Calu3 (cell line): ENCODE measurements at regions not wholly inside any gene's neighbourhood (a gene's known extent, or its start where the extent isn't known, plus 50 kb on each side); places are given as distances from the start of the nearest gene placed in this dataset.

Source experiments
- BruUV-seq: library from RNA; stranded (reverse); fragments of 400-500 nt; replicated peaks from 2 replicates; lab custom pipeline; 2021; lab: Mats Ljungman, UMichigan
- CTCF ChIA-PET: fragments of 300-600 bp; sonication (Branson Sonifier 250); formaldehyde crosslinking; loops from one replicate; lab custom pipeline; 2022; ENCODE audit warnings: antibody characterized with exemption; lab: Charles Lee
- DNase-seq: peaks from one replicate; pipeline ENCODE4 v3.0.0; 2022
- H3K27ac Mint-ChIP-seq: one replicate; pipeline ENCODE4 v1.8.0; 2022; ENCODE audit warnings: mixed read lengths; ENCODE audit not compliant: unreplicated experiment
- H3K27me3 Mint-ChIP-seq: one replicate; pipeline ENCODE4 v1.8.0; 2022; ENCODE audit warnings: mixed read lengths; ENCODE audit not compliant: unreplicated experiment
- H3K36me3 Mint-ChIP-seq: one replicate; pipeline ENCODE4 v1.8.0; 2022; ENCODE audit warnings: mild to moderate bottlenecking, moderate library complexity, mixed read lengths; ENCODE audit not compliant: insufficient read depth, unreplicated experiment
- H3K4me1 Mint-ChIP-seq: one replicate; pipeline ENCODE4 v1.8.0; 2022; ENCODE audit warnings: mild to moderate bottlenecking, low read depth, mixed read lengths; ENCODE audit not compliant: unreplicated experiment
- H3K4me3 Mint-ChIP-seq: one replicate; pipeline ENCODE4 v1.8.0; 2022; ENCODE audit warnings: mild to moderate bottlenecking, low read depth, moderate library complexity, mixed read lengths; ENCODE audit not compliant: unreplicated experiment
- H3K9me3 Mint-ChIP-seq: one replicate; pipeline ENCODE4 v1.8.0; 2022; ENCODE audit warnings: low read depth, mixed read lengths; ENCODE audit not compliant: unreplicated experiment
- intact Hi-C: fragments of 100-400 bp; cut with micrococcal nuclease; formaldehyde crosslinking; loops from one replicate; pipeline ENCODE4 v1.10.0; 2022; ENCODE audit not compliant: unreplicated experiment
- TF ChIP-seq, protein P1 (sequence below): fragments of 200-600 bp; IDR thresholded peaks from one replicate; pipeline ENCODE4 v1.8.0; 2022; ENCODE audit warnings: antibody characterized with exemption; ENCODE audit not compliant: unreplicated experiment

DNA sequence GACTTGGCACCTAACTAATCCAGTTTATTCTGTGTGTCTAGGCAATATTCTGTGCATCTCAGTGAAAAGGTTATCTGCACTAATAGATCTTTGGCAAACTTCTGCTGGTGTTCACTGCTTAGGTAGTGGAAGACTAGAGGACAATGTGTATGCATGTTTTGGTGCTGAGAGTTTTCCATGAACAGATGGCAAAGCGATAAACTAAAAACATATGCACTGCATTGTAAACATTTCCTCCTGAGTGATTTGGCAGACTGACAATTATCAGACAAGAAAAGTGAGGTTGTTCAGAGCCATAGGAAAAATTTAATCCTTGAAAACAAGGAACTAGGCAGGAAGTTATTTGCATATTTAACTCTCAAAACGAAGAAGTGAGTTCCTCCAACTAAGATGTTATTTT, 400.4 kb downstream of the ATP23 start:
- intact Hi-C loops: no loop called here
- H3K4me3 Mint-ChIP-seq: no peak overlapping the region
- no peak for DNase-seq
- H3K27ac Mint-ChIP-seq: no peak overlapping the region
- CTCF ChIA-PET: no interaction called here
- peaks cover 4% of the 10 kb centered on the region for H3K36me3 Mint-ChIP-seq
- H3K27me3 Mint-ChIP-seq: no peaks in the 10 kb centered on the region
- no TSS peak for BruUV-seq
- TF ChIP-seq, protein P1, sequence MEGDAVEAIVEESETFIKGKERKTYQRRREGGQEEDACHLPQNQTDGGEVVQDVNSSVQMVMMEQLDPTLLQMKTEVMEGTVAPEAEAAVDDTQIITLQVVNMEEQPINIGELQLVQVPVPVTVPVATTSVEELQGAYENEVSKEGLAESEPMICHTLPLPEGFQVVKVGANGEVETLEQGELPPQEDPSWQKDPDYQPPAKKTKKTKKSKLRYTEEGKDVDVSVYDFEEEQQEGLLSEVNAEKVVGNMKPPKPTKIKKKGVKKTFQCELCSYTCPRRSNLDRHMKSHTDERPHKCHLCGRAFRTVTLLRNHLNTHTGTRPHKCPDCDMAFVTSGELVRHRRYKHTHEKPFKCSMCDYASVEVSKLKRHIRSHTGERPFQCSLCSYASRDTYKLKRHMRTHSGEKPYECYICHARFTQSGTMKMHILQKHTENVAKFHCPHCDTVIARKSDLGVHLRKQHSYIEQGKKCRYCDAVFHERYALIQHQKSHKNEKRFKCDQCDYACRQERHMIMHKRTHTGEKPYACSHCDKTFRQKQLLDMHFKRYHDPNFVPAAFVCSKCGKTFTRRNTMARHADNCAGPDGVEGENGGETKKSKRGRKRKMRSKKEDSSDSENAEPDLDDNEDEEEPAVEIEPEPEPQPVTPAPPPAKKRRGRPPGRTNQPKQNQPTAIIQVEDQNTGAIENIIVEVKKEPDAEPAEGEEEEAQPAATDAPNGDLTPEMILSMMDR: no peak
- peaks cover 7% of the 10 kb centered on the region for H3K9me3 Mint-ChIP-seq
- peaks cover 25% of the 10 kb centered on the region for H3K4me1 Mint-ChIP-seq

- CTCF ChIA-PET: no interaction called here
- Mint-ChIP-seq H3K4me1 (peaks cover 15% of the 10 kb centered on the region), H3K27me3 (no peaks in the 10 kb centered on the region), H3K9me3 (peaks cover 7% of the 10 kb centered on the region), H3K36me3 (no peaks in the 10 kb centered on the region), H3K27ac (no peak overlapping the region), H3K4me3 (no peak overlapping the region)
- TF ChIP-seq, protein P1: no peak
- no TSS peak for BruUV-seq
- intact Hi-C loops: no loop called here
- DNase-seq: no peak
These were observed 401.4 kb downstream of the ATP23 start for GRCh38 chr12:58342736-58343135.

- intact Hi-C loops: loop anchor here (1.0 to 2.0 kb wide), 5 partner anchors 97 to 803 kb away; no protein-coding TSS in a partner anchor
- Mint-ChIP-seq H3K4me1 (peaks cover 13% of the 10 kb centered on the region), H3K27ac (no peak overlapping the region), H3K27me3 (no peaks in the 10 kb centered on the region), H3K9me3 (peaks cover 7% of the 10 kb centered on the region), H3K4me3 (no peak overlapping the region), H3K36me3 (no peaks in the 10 kb centered on the region)
- BruUV-seq: no TSS peak
- no peak for DNase-seq
- TF ChIP-seq, protein P1: peak; percentile 43
- CTCF ChIA-PET: interaction anchor here (0.9 kb wide), 1 partner anchor 97 kb away, joined by 4 read pairs; no protein-coding TSS in a partner anchor
These were observed 404.8 kb downstream of the ATP23 start for GRCh38 chr12:58346032-58346632.

DNA sequence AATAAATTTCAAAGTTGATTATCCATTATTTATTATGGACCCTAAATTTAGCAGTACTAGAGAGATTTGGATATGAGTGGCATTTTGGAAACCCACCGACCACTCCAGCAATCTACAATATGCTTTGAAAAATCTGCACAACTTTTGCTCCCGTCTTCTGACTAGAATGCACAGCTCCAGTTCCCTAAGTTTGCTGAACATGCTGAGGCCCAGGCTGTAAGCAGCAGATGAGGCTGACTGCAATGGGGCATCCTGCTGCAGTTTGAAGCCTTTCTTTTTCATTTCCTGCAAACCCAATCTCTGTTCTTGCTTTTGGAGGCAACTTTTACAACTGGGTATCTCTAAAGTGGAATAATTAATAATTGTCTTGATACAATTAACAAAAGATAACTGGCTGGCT, 405.8 kb downstream of the ATP23 start:
- TF ChIP-seq, protein P1: no peak
- intact Hi-C loops: loop anchor here (2.0 kb wide), 3 partner anchors 194 to 740 kb away; no protein-coding TSS in a partner anchor

More for the DNA sequence above, 405.8 kb downstream of the ATP23 start:
- Mint-ChIP-seq H3K4me1 (peaks cover 8% of the 10 kb centered on the region), H3K9me3 (peaks cover 7% of the 10 kb centered on the region), H3K4me3 (no peak overlapping the region), H3K27ac (no peak overlapping the region), H3K27me3 (no peaks in the 10 kb centered on the region), H3K36me3 (no peaks in the 10 kb centered on the region)
- no peak for DNase-seq
- CTCF ChIA-PET: interaction anchor here (0.9 kb wide), 1 partner anchor 96 kb away, joined by 4 read pairs; no protein-coding TSS in a partner anchor
- BruUV-seq: no TSS peak
